Neutrophil (primary cell): ENCODE measurements at regions not wholly inside any gene's neighbourhood (a gene's known extent, or its start where the extent isn't known, plus 50 kb on each side); places are given as distances from the start of the nearest gene placed in this dataset.

ENCODE experiments used
- H3K27ac ChIP-seq: fragments of 200-600 bp; sonication (generic); 2 replicates; pipeline ENCODE4 v1.5.1; 2016; ENCODE audit warnings: mild to moderate bottlenecking, moderate library complexity
- H3K27me3 ChIP-seq: fragments of 200-600 bp; sonication (generic); 2 replicates; pipeline ENCODE4 v1.6.0; 2016; ENCODE audit warnings: mild to moderate bottlenecking
- H3K36me3 ChIP-seq: fragments of 200-600 bp; sonication (generic); 2 replicates; pipeline ENCODE4 v1.5.1; 2017
- H3K4me1 ChIP-seq, 2 experiments: fragments of 200-600 bp in 1 of 2; sonication (generic) in 1 of 2; 1 replicate in 1 of 2; 2 replicates in 1 of 2; pipeline versions ENCODE4 v1.5.1 to v1.6.1; 2013 to 2016; ENCODE audit warnings: low read depth in 1 of 2, low read length in 1 of 2, mild to moderate bottlenecking in 1 of 2, moderate library complexity in 1 of 2; ENCODE audit not compliant: control insufficient read depth in 1 of 2, insufficient read depth in 1 of 2
- H3K4me3 ChIP-seq, 2 experiments: fragments of 200-600 bp in 1 of 2; sonication (generic) in 1 of 2; 1 replicate in 1 of 2; 2 replicates in 1 of 2; pipeline ENCODE4 v1.5.1; 2013 to 2016; ENCODE audit warnings: low read depth in 1 of 2, low read length in 1 of 2, mild to moderate bottlenecking in 1 of 2, moderate library complexity in 1 of 2
- H3K9me3 ChIP-seq: fragments of 200-600 bp; sonication (generic); 2 replicates; pipeline ENCODE4 v1.5.1; 2016
- TF ChIP-seq, protein P1 (sequence below): fragments of 200-600 bp; sonication (generic); IDR thresholded peaks from 2 replicates; pipeline ENCODE4 v1.5.1; 2016; ENCODE audit warnings: antibody characterized with exemption

DNA sequence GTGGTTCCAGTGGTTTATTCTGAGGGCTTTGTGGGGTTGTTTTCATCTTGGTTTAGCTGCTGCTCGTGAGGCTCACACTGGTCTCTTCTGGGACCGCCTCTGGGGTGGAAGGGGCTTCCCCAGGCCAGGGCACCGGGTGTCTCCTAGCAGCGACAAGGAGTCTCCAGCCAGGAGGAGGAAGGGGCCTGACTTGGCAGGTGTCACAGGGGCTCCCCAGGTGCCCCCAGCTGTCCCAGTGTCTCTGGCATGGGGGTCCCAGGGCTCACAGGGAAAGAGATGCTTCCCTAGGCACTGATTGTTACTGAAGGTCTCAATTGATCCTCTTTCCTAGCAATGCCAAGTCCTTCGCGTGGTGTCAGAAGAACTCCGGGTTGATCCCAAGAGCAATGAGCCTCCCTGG is 241.1 kb upstream of the IRX4 start:
- Histone ChIP-seq H3K4me3 (no peak overlapping the region), H3K4me1 (no peaks in the 10 kb centered on the region), H3K27ac (no peak overlapping the region), H3K27me3 (no peaks in the 10 kb centered on the region), H3K36me3 (no peaks in the 10 kb centered on the region), H3K9me3 (no peaks in the 10 kb centered on the region)
- TF ChIP-seq, protein P1, sequence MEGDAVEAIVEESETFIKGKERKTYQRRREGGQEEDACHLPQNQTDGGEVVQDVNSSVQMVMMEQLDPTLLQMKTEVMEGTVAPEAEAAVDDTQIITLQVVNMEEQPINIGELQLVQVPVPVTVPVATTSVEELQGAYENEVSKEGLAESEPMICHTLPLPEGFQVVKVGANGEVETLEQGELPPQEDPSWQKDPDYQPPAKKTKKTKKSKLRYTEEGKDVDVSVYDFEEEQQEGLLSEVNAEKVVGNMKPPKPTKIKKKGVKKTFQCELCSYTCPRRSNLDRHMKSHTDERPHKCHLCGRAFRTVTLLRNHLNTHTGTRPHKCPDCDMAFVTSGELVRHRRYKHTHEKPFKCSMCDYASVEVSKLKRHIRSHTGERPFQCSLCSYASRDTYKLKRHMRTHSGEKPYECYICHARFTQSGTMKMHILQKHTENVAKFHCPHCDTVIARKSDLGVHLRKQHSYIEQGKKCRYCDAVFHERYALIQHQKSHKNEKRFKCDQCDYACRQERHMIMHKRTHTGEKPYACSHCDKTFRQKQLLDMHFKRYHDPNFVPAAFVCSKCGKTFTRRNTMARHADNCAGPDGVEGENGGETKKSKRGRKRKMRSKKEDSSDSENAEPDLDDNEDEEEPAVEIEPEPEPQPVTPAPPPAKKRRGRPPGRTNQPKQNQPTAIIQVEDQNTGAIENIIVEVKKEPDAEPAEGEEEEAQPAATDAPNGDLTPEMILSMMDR = no peak

GRCh38 chr5:2120361-2120760 is 237.6 kb upstream of the IRX4 start:
- H3K27me3 ChIP-seq = no peaks in the 10 kb centered on the region

DNA sequence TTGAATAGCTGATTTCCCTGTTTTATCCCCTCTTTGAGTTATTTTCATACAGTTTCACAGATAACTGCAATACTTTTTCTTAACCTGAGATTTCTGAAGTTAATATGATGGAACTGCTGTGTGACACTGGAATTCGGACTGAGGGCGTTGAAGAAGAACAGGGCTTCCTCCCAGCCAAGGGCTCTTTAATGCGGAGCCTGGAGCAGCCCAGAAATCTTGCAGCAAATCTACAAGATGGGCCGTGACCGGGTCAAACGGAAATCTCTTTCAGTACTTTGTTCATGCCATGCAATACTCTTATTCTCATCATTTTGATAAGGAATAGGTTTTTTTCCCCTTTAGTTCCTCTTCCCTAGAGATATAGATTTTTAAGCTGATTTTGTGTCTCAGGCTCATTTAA is 236.8 kb upstream of the IRX4 start:
- Histone ChIP-seq H3K36me3 (no peaks in the 10 kb centered on the region), H3K4me1 (no peaks in the 10 kb centered on the region), H3K27ac (no peak overlapping the region), H3K9me3 (no peaks in the 10 kb centered on the region), H3K4me3 (no peak overlapping the region), H3K27me3 (no peaks in the 10 kb centered on the region)
- TF ChIP-seq, protein P1 = no peak

More at GRCh38 chr5:2120361-2120760, 237.6 kb upstream of the IRX4 start:
- Histone ChIP-seq H3K4me3 (no peak overlapping the region), H3K36me3 (no peaks in the 10 kb centered on the region), H3K4me1 (no peaks in the 10 kb centered on the region), H3K27ac (no peak overlapping the region), H3K9me3 (no peaks in the 10 kb centered on the region)
- TF ChIP-seq, protein P1 = no peak

GRCh38 chr5:2113348-2114131 is 230.8 kb upstream of the IRX4 start:
- H3K4me1 ChIP-seq = no peaks in the 10 kb centered on the region
- no peak overlapping the region for H3K4me3 ChIP-seq
- H3K9me3 ChIP-seq = no peaks in the 10 kb centered on the region
- no peaks in the 10 kb centered on the region for H3K36me3 ChIP-seq
- TF ChIP-seq, protein P1 = no peak
- no peak overlapping the region for H3K27ac ChIP-seq
- no peaks in the 10 kb centered on the region for H3K27me3 ChIP-seq

GRCh38 chr5:2112173-2113025 is 229.7 kb upstream of the IRX4 start:
- Histone ChIP-seq H3K4me1 (no peaks in the 10 kb centered on the region), H3K4me3 (no peak overlapping the region), H3K27me3 (no peaks in the 10 kb centered on the region), H3K27ac (no peak overlapping the region), H3K9me3 (no peaks in the 10 kb centered on the region), H3K36me3 (no peaks in the 10 kb centered on the region)
- TF ChIP-seq, protein P1 = no peak
